RWPE1 (cell line): ENCODE measurements at regions not wholly inside any gene's neighbourhood (a gene's known extent, or its start where the extent isn't known, plus 50 kb on each side); places are given as distances from the start of the nearest gene placed in this dataset.

Experiments used
- CTCF ChIA-PET: fragments of 350-600 bp; sonication (Branson Sonifier 250); formaldehyde crosslinking; extraction: SDS; loops from one replicate; lab custom pipeline; 2021; lab: Yijun Ruan, JAX
- POLR2A ChIA-PET: fragments of 400-600 bp; formaldehyde crosslinking; extraction: SDS; loops from one replicate; lab custom pipeline; 2020; ENCODE audit warnings: antibody characterized with exemption; ENCODE audit not compliant: low non-redundant PET; lab: Yijun Ruan, JAX
- DNase-seq: peaks from one replicate; pipeline ENCODE4 v3.0.0; 2012; ENCODE audit warnings: low spot score
- H3K27ac ChIP-seq: fragments of 450-650 bp; 2 replicates; pipeline ENCODE4 v1.5.1; 2017
- TF ChIP-seq, protein P1 (sequence below): fragments of 450-650 bp; conservative IDR thresholded peaks from 2 replicates; pipeline ENCODE4 v1.5.1; 2017; ENCODE audit warnings: low read depth, mild to moderate bottlenecking

DNA sequence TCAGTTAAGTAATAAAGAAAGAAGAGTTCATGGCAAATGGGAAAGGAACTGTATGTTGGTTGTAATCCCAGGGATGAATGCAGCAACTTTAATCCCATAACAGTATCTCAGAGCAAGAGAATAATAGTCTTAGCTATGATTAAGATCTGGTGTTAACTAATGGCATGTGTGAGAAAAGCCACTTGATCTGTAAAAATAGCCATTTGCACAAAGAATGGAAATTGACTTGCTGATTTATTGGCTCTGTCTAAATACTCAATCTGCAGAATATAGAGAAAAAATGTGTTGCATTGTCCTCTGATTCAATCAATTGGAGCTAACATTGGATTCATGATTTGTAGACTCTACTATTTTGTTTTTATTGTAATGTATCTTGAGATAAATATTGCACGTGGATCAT, 987.0 kb downstream of the NSUN3 start:
- TF ChIP-seq, protein P1, sequence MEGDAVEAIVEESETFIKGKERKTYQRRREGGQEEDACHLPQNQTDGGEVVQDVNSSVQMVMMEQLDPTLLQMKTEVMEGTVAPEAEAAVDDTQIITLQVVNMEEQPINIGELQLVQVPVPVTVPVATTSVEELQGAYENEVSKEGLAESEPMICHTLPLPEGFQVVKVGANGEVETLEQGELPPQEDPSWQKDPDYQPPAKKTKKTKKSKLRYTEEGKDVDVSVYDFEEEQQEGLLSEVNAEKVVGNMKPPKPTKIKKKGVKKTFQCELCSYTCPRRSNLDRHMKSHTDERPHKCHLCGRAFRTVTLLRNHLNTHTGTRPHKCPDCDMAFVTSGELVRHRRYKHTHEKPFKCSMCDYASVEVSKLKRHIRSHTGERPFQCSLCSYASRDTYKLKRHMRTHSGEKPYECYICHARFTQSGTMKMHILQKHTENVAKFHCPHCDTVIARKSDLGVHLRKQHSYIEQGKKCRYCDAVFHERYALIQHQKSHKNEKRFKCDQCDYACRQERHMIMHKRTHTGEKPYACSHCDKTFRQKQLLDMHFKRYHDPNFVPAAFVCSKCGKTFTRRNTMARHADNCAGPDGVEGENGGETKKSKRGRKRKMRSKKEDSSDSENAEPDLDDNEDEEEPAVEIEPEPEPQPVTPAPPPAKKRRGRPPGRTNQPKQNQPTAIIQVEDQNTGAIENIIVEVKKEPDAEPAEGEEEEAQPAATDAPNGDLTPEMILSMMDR = no peak
- CTCF ChIA-PET = no interaction called here
- POLR2A ChIA-PET = no interaction called here
- DNase-seq = no peak
- no peak overlapping the region for H3K27ac ChIP-seq

DNA sequence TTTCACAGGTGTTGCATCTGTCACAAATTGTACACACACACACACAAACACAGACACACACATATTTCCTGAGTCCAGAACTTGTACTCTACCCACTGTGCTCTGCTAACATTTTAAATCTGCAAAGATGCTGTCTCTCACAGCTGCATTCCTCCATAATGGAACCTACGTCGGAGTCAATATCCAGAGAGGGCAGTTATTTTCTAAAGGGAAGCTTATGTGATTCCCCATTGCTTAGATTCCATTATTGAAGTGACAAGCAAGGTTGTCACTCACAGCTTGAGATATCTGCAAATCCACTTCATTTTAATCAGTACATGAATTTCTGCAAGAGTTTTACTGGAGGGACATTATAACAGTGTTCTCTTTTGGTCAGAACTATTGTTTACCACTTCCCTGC, 992.4 kb downstream of the NSUN3 start:
- H3K27ac ChIP-seq = no peak overlapping the region
- CTCF ChIA-PET = no interaction called here
- DNase-seq = no peak
- POLR2A ChIA-PET = no interaction called here
- TF ChIP-seq, protein P1 = no peak

DNA sequence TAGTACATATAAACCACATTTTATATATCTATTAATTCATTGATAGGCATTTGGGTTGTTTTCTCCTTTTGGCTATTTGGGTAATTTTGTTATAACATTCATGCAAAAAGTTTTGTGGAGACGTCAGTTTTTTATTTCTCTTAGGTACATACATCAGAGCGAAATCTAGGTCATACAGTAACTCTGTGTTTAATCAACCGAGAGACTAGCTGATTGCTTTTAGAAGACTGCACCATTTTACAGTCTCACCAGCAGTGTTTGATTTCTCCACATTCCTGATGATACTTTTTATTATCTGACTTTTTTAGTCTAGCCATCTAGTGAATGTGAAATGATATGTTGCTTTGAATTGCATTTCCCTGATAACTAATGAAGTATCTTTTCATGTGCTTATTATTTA, 1019.3 kb downstream of the NSUN3 start:
- ChIA-PET CTCF (no interaction called here), POLR2A (no interaction called here)
- TF ChIP-seq, protein P1 = no peak
- H3K27ac ChIP-seq = no peak overlapping the region
- DNase-seq = no peak

DNA sequence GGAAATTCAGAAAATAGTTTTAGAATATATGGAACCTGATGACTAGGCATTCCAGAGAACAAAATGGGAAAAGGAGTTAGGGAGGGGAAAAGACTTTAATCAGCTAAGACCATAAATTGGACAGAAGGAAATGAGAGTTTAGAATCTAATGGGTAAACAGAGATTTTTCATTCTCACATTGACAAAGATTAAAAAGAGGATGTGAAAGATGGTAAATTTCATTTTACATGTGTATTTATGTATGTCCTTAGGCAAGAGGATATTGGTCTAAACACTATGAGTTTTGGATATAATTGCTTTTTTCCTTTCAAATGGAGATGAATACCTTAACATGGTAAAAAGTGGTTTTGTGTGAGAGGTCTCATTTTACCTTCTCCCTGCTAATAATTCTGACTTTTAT, 1021.9 kb downstream of the NSUN3 start:
- DNase-seq = no peak
- POLR2A ChIA-PET = no interaction called here
- TF ChIP-seq, protein P1 = no peak
- H3K27ac ChIP-seq = no peak overlapping the region
- CTCF ChIA-PET = no interaction called here

DNA sequence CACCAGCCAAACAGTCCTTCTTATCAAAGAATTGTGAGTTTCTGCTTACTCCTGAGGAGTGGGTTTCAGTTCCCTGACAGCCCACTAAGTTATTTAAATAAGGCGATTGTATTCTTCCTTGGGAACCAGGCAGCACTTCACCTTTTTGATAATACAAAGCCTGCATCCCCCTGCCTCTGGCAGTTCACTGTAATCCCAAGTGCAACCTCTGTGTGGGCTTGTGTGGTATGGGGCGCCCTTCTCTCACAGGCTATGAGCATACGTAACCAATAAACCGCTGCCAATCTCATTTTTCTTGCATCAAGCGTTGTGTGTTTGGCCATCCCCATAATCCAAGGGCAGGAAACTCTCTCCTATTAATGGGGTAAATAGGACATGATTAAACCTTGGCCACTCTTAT, 1025.6 kb downstream of the NSUN3 start:
- TF ChIP-seq, protein P1 = no peak
- DNase-seq = no peak
- H3K27ac ChIP-seq = no peak overlapping the region
- ChIA-PET POLR2A (no interaction called here), CTCF (no interaction called here)

DNA sequence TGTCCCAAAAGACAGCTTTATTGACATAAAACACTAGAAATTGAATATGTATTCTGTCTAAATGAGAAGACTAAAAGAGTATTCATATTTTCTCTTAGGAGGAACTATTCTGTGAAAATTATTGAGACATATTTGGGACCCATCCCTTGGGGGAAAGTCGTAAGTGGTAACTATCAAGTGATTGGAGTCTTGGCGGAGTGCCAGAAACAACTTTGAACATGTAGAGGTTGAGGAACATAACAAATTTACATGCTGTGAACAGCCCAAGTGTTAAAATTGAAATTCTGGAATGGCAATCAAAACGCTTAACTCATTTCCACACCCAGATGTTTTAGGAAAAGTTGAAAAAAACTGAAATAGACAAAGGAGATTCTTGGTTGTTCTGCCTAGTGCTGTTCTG, 1034.6 kb downstream of the NSUN3 start:
- CTCF ChIA-PET = no interaction called here
- TF ChIP-seq, protein P1 = no peak
- POLR2A ChIA-PET = no interaction called here
- no peak overlapping the region for H3K27ac ChIP-seq
- no peak for DNase-seq

DNA sequence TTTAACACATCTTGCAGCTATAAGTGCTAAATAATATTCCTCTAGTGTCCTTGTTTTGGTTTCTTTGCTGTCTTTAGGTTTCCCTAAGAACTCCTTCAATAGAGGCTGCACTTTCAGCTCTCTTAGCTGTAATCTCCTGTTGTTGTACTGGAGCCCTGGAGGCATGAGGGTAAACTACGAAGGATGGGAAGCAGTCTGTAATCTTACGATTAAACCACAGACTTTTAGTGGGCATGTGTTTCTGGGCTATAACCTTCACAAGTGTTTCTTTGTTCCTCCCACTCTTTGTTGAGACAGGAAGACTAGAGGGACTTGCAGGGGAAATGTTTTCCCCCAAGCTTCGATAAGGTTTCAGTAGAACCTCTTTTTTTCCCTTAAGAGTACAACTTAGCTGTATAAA, 1058.1 kb downstream of the NSUN3 start:
- TF ChIP-seq, protein P1 = no peak
- POLR2A ChIA-PET = no interaction called here
- no peak for DNase-seq
- H3K27ac ChIP-seq = no peak overlapping the region
- CTCF ChIA-PET = interaction anchor here (0.7 kb wide), 1 partner anchor 115 kb away, joined by 3 read pairs; no protein-coding TSS in a partner anchor
